Activated CD4-positive, alpha-beta T cell treated with anti-CD3 and anti-CD28 coated beads, Interleukin-2, amount 10 ng/mL, durations not matched to agents 7 days and 5 days (primary cell): ENCODE measurements at regions not wholly inside any gene's neighbourhood (a gene's known extent, or its start where the extent isn't known, plus 50 kb on each side); places are given as distances from the start of the nearest gene placed in this dataset.

ENCODE experiments used
- CTCF ChIA-PET: fragments of 350-600 bp; sonication (Branson Sonifier 250); formaldehyde crosslinking; loops from one replicate; lab custom pipeline; 2021; ENCODE audit warnings: antibody characterized with exemption; lab: Charles Lee
- POLR2A ChIA-PET: fragments of 350-600 bp; sonication (Branson Sonifier 250); formaldehyde crosslinking; loops from one replicate; lab custom pipeline; 2021; ENCODE audit warnings: antibody characterized with exemption; lab: Charles Lee
- DNase-seq: peaks from one replicate; pipeline ENCODE4 v3.0.0-alpha.2; 2020
- H3K27ac Mint-ChIP-seq: one replicate; pipeline ENCODE4 v1.8.0; 2021; ENCODE audit warnings: mild to moderate bottlenecking, moderate library complexity, mixed read lengths
- H3K27me3 Mint-ChIP-seq: one replicate; pipeline ENCODE4 v1.8.0; 2021; ENCODE audit warnings: mixed read lengths
- H3K36me3 Mint-ChIP-seq: one replicate; pipeline ENCODE4 v1.8.0; 2021; ENCODE audit warnings: low read depth, mixed read lengths
- H3K4me1 Mint-ChIP-seq: one replicate; pipeline ENCODE4 v1.8.0; 2021; ENCODE audit warnings: mixed read lengths
- H3K4me3 Mint-ChIP-seq: one replicate; pipeline ENCODE4 v1.8.0; 2021; ENCODE audit warnings: mild to moderate bottlenecking, moderate library complexity, mixed read lengths
- H3K9me3 Mint-ChIP-seq: one replicate; pipeline ENCODE4 v1.8.0; 2021; ENCODE audit warnings: mixed read lengths

GRCh38 chr10:56624082-56624481, 263.0 kb upstream of the ZWINT start:
- H3K4me1 Mint-ChIP-seq, result peaks cover 11% of the 10 kb centered on the region
- H3K4me3 Mint-ChIP-seq, result no peak overlapping the region
- H3K27ac Mint-ChIP-seq, result no peak overlapping the region
- no peaks in the 10 kb centered on the region for H3K36me3 Mint-ChIP-seq
- ChIA-PET CTCF (no interaction called here), POLR2A (no interaction called here)
- peaks cover 13% of the 10 kb centered on the region for H3K9me3 Mint-ChIP-seq
- no peaks in the 10 kb centered on the region for H3K27me3 Mint-ChIP-seq
- DNase-seq, result no peak

GRCh38 chr10:56623064-56623463, 262.0 kb upstream of the ZWINT start:
- H3K4me3 Mint-ChIP-seq, result no peak overlapping the region
- ChIA-PET POLR2A (no interaction called here), CTCF (no interaction called here)
- no peaks in the 10 kb centered on the region for H3K36me3 Mint-ChIP-seq
- H3K9me3 Mint-ChIP-seq, result peaks cover 12% of the 10 kb centered on the region
- no peak for DNase-seq
- no peaks in the 10 kb centered on the region for H3K27me3 Mint-ChIP-seq
- H3K27ac Mint-ChIP-seq, result peak overlapping the region; percentile 76
- H3K4me1 Mint-ChIP-seq, result peaks cover 11% of the 10 kb centered on the region

DNA sequence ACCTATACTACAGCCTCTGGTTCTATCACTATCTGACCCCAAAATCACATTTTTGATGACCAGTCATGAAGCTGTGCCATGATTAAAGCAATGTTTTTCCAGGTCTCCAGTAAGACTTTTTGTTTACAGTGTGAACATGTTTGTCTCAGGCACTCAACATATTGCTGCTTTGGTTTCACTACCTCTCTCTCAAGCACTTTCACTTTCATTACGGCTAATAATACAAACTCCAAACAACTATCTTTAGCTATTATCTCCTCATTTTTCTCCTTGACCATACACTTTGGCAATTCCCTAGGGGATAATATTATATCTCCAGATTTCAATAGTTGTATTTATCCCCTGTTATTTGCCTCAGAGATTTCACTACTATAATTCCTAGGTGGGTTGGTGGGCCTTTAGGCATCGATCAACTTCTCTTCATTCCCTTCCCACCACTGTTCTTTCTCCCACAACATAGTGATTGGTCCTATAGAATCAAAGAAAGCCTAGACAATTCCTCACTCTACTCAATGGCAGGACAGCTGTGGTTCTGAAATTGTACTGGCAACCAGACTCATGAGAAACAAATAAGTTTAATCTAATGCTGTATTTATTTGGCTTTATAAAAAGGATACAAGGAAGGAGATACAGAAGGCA, 261.4 kb upstream of the ZWINT start:
- Mint-ChIP-seq H3K27me3 (no peaks in the 10 kb centered on the region), H3K27ac (peak overlapping the region; percentile 76)

DNA sequence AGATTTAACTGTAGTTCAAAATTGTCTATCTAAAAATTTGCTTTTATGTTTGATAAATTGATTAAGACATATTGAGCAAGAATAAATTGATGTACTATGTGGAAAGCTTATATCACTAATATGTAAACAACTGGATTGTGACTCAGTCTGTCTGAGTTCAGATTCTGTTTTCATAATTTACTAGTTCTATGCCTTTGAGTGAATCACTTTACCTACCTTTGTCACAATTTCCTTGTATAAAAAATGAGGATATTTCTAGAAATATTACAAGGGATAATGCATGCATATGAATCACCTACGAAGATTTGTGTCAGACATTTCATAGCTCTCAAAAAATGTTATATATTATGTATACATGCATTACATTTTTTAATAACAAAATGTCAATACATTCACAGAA, 245.1 kb upstream of the ZWINT start:
- CTCF ChIA-PET, result no interaction called here
- Mint-ChIP-seq H3K4me3 (no peak overlapping the region), H3K36me3 (no peaks in the 10 kb centered on the region), H3K27me3 (no peaks in the 10 kb centered on the region), H3K4me1 (no peaks in the 10 kb centered on the region), H3K9me3 (peaks cover 2% of the 10 kb centered on the region), H3K27ac (no peak overlapping the region)
- no peak for DNase-seq
- POLR2A ChIA-PET, result no interaction called here

More for the DNA sequence above, 261.4 kb upstream of the ZWINT start:
- ChIA-PET CTCF (no interaction called here), POLR2A (no interaction called here)
- Mint-ChIP-seq H3K4me1 (peaks cover 11% of the 10 kb centered on the region), H3K4me3 (peak overlapping the region; percentile 30), H3K36me3 (no peaks in the 10 kb centered on the region), H3K9me3 (peaks cover 12% of the 10 kb centered on the region)
- DNase-seq, result no peak

GRCh38 chr10:56605051-56605450, 244.0 kb upstream of the ZWINT start:
- Mint-ChIP-seq H3K4me3 (no peak overlapping the region), H3K36me3 (no peaks in the 10 kb centered on the region), H3K9me3 (peaks cover 2% of the 10 kb centered on the region), H3K27me3 (no peaks in the 10 kb centered on the region), H3K4me1 (no peaks in the 10 kb centered on the region), H3K27ac (no peak overlapping the region)
- no peak for DNase-seq
- ChIA-PET CTCF (no interaction called here), POLR2A (no interaction called here)

- Mint-ChIP-seq H3K36me3 (no peaks in the 10 kb centered on the region), H3K4me1 (no peaks in the 10 kb centered on the region), H3K27ac (no peak overlapping the region), H3K9me3 (peaks cover 2% of the 10 kb centered on the region), H3K4me3 (no peak overlapping the region), H3K27me3 (no peaks in the 10 kb centered on the region)
- POLR2A ChIA-PET, result no interaction called here
- no peak for DNase-seq
- CTCF ChIA-PET, result no interaction called here
Observed at GRCh38 chr10:56604624-56605023, 243.6 kb upstream of the ZWINT start.

- H3K9me3 Mint-ChIP-seq, result peaks cover 4% of the 10 kb centered on the region
- no peaks in the 10 kb centered on the region for H3K36me3 Mint-ChIP-seq
- no peak for DNase-seq
- ChIA-PET POLR2A (no interaction called here), CTCF (no interaction called here)
- no peaks in the 10 kb centered on the region for H3K4me1 Mint-ChIP-seq
- H3K27me3 Mint-ChIP-seq, result no peaks in the 10 kb centered on the region
- no peak overlapping the region for H3K4me3 Mint-ChIP-seq
- no peak overlapping the region for H3K27ac Mint-ChIP-seq
Observed at GRCh38 chr10:56599201-56599600, 238.1 kb upstream of the ZWINT start.

GRCh38 chr10:56596257-56596656, 235.2 kb upstream of the ZWINT start:
- CTCF ChIA-PET, result no interaction called here
- no peaks in the 10 kb centered on the region for H3K27me3 Mint-ChIP-seq
- H3K36me3 Mint-ChIP-seq, result no peaks in the 10 kb centered on the region
- H3K9me3 Mint-ChIP-seq, result peaks cover 2% of the 10 kb centered on the region
- no peak for DNase-seq
- H3K4me3 Mint-ChIP-seq, result no peak overlapping the region
- POLR2A ChIA-PET, result no interaction called here
- no peaks in the 10 kb centered on the region for H3K4me1 Mint-ChIP-seq
- H3K27ac Mint-ChIP-seq, result no peak overlapping the region

GRCh38 chr10:56593120-56593519, 232.1 kb upstream of the ZWINT start:
- no peak for DNase-seq
- H3K36me3 Mint-ChIP-seq, result no peaks in the 10 kb centered on the region
- H3K27me3 Mint-ChIP-seq, result no peaks in the 10 kb centered on the region
- ChIA-PET CTCF (no interaction called here), POLR2A (no interaction called here)
- H3K27ac Mint-ChIP-seq, result no peak overlapping the region
- no peaks in the 10 kb centered on the region for H3K4me1 Mint-ChIP-seq
- peaks cover 2% of the 10 kb centered on the region for H3K9me3 Mint-ChIP-seq
- no peak overlapping the region for H3K4me3 Mint-ChIP-seq

GRCh38 chr10:56586461-56586891, 225.4 kb upstream of the ZWINT start:
- no peak overlapping the region for H3K27ac Mint-ChIP-seq
- ChIA-PET POLR2A (no interaction called here), CTCF (no interaction called here)
- H3K9me3 Mint-ChIP-seq, result no peaks in the 10 kb centered on the region
- H3K4me3 Mint-ChIP-seq, result no peak overlapping the region
- no peaks in the 10 kb centered on the region for H3K4me1 Mint-ChIP-seq
- no peaks in the 10 kb centered on the region for H3K36me3 Mint-ChIP-seq
- no peak for DNase-seq
- H3K27me3 Mint-ChIP-seq, result no peaks in the 10 kb centered on the region

GRCh38 chr10:56585447-56586171, 224.6 kb upstream of the ZWINT start:
- ChIA-PET POLR2A (no interaction called here), CTCF (no interaction called here)
- H3K4me3 Mint-ChIP-seq, result no peak overlapping the region
- no peak overlapping the region for H3K27ac Mint-ChIP-seq
- no peaks in the 10 kb centered on the region for H3K9me3 Mint-ChIP-seq
- H3K36me3 Mint-ChIP-seq, result no peaks in the 10 kb centered on the region
- no peaks in the 10 kb centered on the region for H3K4me1 Mint-ChIP-seq
- H3K27me3 Mint-ChIP-seq, result no peaks in the 10 kb centered on the region
- DNase-seq, result no peak

DNA sequence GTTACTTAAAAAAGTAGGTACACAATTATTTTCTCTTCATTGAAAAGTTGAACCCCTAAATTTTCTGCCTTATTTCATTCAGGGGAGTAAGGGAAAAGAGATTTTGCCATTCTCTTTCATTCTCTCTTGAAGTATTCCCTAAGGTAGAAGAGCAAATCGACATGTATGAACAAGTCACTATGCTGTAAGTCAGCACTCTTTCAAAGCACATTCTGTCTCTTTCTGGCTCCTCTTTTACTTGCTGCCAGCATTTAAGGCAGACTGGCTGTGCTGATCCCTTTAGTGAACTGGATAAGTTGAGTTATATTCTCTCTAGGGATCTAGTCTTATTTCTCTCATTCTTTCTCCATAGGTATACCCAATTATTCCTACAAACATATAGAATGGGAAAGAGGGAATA, 222.3 kb upstream of the ZWINT start:
- Mint-ChIP-seq H3K9me3 (no peaks in the 10 kb centered on the region), H3K4me3 (no peak overlapping the region), H3K36me3 (no peaks in the 10 kb centered on the region), H3K4me1 (no peaks in the 10 kb centered on the region), H3K27me3 (no peaks in the 10 kb centered on the region), H3K27ac (no peak overlapping the region)
- no peak for DNase-seq
- CTCF ChIA-PET, result no interaction called here
- POLR2A ChIA-PET, result no interaction called here

GRCh38 chr10:56567580-56567979, 206.5 kb upstream of the ZWINT start:
- no peaks in the 10 kb centered on the region for H3K4me1 Mint-ChIP-seq
- DNase-seq, result no peak
- H3K27me3 Mint-ChIP-seq, result no peaks in the 10 kb centered on the region
- H3K9me3 Mint-ChIP-seq, result peaks cover 11% of the 10 kb centered on the region
- ChIA-PET CTCF (no interaction called here), POLR2A (no interaction called here)
- H3K27ac Mint-ChIP-seq, result no peak overlapping the region
- no peak overlapping the region for H3K4me3 Mint-ChIP-seq
- H3K36me3 Mint-ChIP-seq, result no peaks in the 10 kb centered on the region

DNA sequence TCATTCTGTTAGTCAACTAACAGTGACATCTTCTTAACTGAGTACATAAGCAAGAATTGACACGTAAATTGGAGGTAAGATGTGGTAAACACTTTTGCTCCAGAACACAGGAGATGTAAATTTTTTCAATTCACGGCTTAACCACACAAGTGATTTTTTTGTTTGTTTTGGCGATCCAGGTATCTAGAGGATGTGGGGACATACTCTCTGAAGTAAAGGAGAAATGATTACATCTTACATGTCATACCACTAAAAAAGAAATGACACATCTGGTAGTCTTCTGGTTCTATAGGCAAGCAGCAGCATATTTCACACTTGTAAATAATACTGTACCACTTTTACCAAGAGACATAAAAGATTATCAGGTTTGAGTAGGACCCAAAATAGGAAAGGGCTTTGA, 200.3 kb upstream of the ZWINT start:
- CTCF ChIA-PET, result no interaction called here
- no peak for DNase-seq
- Mint-ChIP-seq H3K36me3 (no peaks in the 10 kb centered on the region), H3K27ac (no peak overlapping the region), H3K4me1 (no peaks in the 10 kb centered on the region), H3K27me3 (no peaks in the 10 kb centered on the region), H3K4me3 (no peak overlapping the region), H3K9me3 (no peaks in the 10 kb centered on the region)
- POLR2A ChIA-PET, result no interaction called here
